T-cell (primary cell): ENCODE measurements at regions not wholly inside any gene's neighbourhood (a gene's known extent, or its start where the extent isn't known, plus 50 kb on each side); places are given as distances from the start of the nearest gene placed in this dataset.

Experiments used
- ATAC-seq, 4 experiments: fragments of 200-7000 bp in 3 of 4; fragments of 150-1000 bp in 1 of 4; cut with Tn5 transposase; replicated peaks in 1 of 4; 1 replicate in 3 of 4; 2 replicates in 1 of 4; pipeline ENCODE4 v1.10.0; 2021; ENCODE audit warnings: moderate library complexity in 3 of 4, mild to moderate bottlenecking in 2 of 4, moderate number of reproducible peaks in 1 of 4
- CTCF ChIA-PET, 2 donors: fragments of 300-600 bp; sonication (Branson Sonifier 250); formaldehyde crosslinking; loops; one replicate each; lab custom pipeline; 2022; ENCODE audit warnings: antibody characterized with exemption in 2 of 2; lab: Charles Lee
- POLR2A ChIA-PET, 2 donors: fragments of 300-600 bp; sonication (Branson Sonifier 250); formaldehyde crosslinking; loops; one replicate each; lab custom pipeline; 2022; ENCODE audit warnings: antibody characterized with exemption in 2 of 2; lab: Charles Lee
- DNase-seq, 35 experiments: peaks; one replicate each; pipeline versions ENCODE4 v3.0.0 to v3.0.0-alpha.2; 2013 to 2023
- H3K27ac ChIP-seq: one replicate; pipeline ENCODE4 v1.5.1; 2013; ENCODE audit warnings: low read length
- H3K27me3 ChIP-seq, 2 experiments: replicated peaks in 1 of 2; 1 replicate in 1 of 2; 2 replicates in 1 of 2; pipeline versions ENCODE4 v1.6.1 to v1.7.0; 2013; ENCODE audit warnings: low read length in 1 of 2, mixed read lengths in 1 of 2; ENCODE audit not compliant: control insufficient read depth in 2 of 2, insufficient read depth in 2 of 2; ENCODE audit errors: extremely low read depth in 1 of 2
- H3K36me3 ChIP-seq, 2 donors: 1 replicate in 1 of 2; 2 replicates in 1 of 2; pipeline versions ENCODE4 v1.6.1 to v1.7.0; 2013; ENCODE audit warnings: low read length in 1 of 2; ENCODE audit not compliant: control insufficient read depth in 2 of 2, insufficient read depth in 1 of 2; ENCODE audit errors: extremely low read depth in 1 of 2
- H3K4me1 ChIP-seq, 2 experiments: 1 replicate in 1 of 2; 2 replicates in 1 of 2; pipeline versions ENCODE4 v1.6.1 to v1.7.0; 2013; ENCODE audit warnings: low read length in 2 of 2, mixed read lengths in 1 of 2; ENCODE audit not compliant: insufficient read depth in 2 of 2, control insufficient read depth in 1 of 2; ENCODE audit errors: extremely low read depth in 1 of 2
- H3K4me3 ChIP-seq, 2 donors: 1 replicate in 1 of 2; 2 replicates in 1 of 2; pipeline versions ENCODE4 v1.5.1 to v1.7.0; 2013; ENCODE audit warnings: mild to moderate bottlenecking in 2 of 2, low read length in 1 of 2, moderate library complexity in 1 of 2; ENCODE audit not compliant: control insufficient read depth in 1 of 2; ENCODE audit errors: extremely low read depth in 1 of 2
- H3K9me3 ChIP-seq: 2 replicates; pipeline ENCODE4 v1.7.0; 2013
- H3K27ac Mint-ChIP-seq, 2 donors: one replicate each; pipeline ENCODE4 v1.8.0; 2020 to 2021; ENCODE audit warnings: mild to moderate bottlenecking in 2 of 2, mixed read lengths in 2 of 2
- H3K27me3 Mint-ChIP-seq, 2 donors: one replicate each; pipeline ENCODE4 v1.8.0; 2021 to 2022; ENCODE audit warnings: mixed read lengths in 2 of 2
- H3K36me3 Mint-ChIP-seq: one replicate; pipeline ENCODE4 v1.8.0; 2021; ENCODE audit warnings: mixed read lengths
- H3K4me1 Mint-ChIP-seq, 3 donors: one replicate each; pipeline ENCODE4 v1.8.0; 2020 to 2022; ENCODE audit warnings: mixed read lengths in 3 of 3, mild to moderate bottlenecking in 1 of 3
- H3K4me3 Mint-ChIP-seq, 3 donors: one replicate each; pipeline ENCODE4 v1.8.0; 2020 to 2022; ENCODE audit warnings: mild to moderate bottlenecking in 3 of 3, mixed read lengths in 3 of 3, moderate library complexity in 3 of 3
- H3K9me3 Mint-ChIP-seq, 3 donors: one replicate each; pipeline ENCODE4 v1.8.0; 2020 to 2022; ENCODE audit warnings: mixed read lengths in 3 of 3
- WGBS: methylation state at CpG from one replicate; pipeline ENCODE4 v1.1.5; 2013; ENCODE audit warnings: missing lambda C conversion rate; ENCODE audit not compliant: insufficient coverage; 5-methylcytosine and 5-hydroxymethylcytosine counted together

DNA sequence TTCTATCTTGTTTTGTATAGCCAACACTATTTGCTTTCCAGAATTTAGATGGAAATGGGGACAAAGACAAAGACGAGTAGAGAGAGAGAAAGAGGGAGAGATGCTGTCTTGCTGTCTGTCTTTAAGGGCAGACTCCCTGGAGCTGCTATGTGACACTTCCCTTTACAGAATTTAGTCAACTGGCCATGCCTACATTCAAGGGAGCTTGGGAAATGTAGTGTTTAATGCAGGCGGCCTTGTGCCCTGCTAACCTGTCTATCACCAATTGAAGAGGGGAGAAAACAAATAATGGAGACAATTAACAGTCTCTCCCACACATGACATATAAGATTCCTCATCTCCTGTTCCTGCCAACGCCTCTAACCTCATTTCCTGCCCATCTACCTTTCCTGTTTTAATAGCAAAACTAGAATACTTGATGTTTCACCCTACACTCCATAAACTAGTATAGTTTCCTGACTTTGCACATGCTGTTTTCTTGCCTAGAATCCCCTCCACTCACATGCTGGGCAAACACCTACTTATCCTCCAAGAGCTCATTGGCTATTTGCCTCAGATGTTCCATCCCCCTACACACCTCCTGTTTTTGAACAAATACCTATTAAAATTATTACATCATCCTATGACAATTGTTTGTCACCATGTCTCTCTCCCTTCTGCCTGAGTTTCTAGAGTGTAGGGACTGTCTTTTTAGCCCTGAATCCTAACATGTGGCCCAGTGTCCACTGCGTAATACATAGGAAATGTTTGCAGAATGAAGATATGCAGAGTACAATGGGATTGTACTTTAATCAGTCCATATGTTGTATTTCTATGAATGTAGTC is 117.2 kb downstream of the SLC25A24 start:
- POLR2A ChIA-PET = no interaction called here

GRCh38 chr1:108082001-108082400 is 117.0 kb upstream of the VAV3 start:
- DNase-seq (no peak), ATAC-seq (no peak)
- H3K9me3 Mint-ChIP-seq = no peaks in the 10 kb centered on the region
- Histone ChIP-seq H3K4me1 (peaks cover 43 to 70% of the 10 kb centered on the region in 2 experiments), H3K4me3 (no peak overlapping the region), H3K9me3 (no peaks in the 10 kb centered on the region), H3K27me3 (no peaks in the 10 kb centered on the region), H3K27ac (no peak overlapping the region), H3K36me3 (no peaks in the 10 kb centered on the region)
- POLR2A ChIA-PET = no interaction called here
- H3K27ac Mint-ChIP-seq = peak overlapping the region; percentile 79 to 93
- peaks cover 65 to 73% (median 65%) of the 10 kb centered on the region in 3 donors for H3K4me1 Mint-ChIP-seq
- peak overlapping the region in 1 of 3 donors; percentile 44 for H3K4me3 Mint-ChIP-seq
- no peaks in the 10 kb centered on the region for H3K36me3 Mint-ChIP-seq
- 100% methylated on average over 4 of the region's 4 CpGs for WGBS
- CTCF ChIA-PET = no interaction called here
- no peaks in the 10 kb centered on the region for H3K27me3 Mint-ChIP-seq

More for the DNA sequence above, 117.2 kb downstream of the SLC25A24 start:
- no peaks in the 10 kb centered on the region for H3K9me3 ChIP-seq
- CTCF ChIA-PET = no interaction called here
- H3K4me1 ChIP-seq = peaks cover 37 to 61% of the 10 kb centered on the region in 2 experiments
- peaks cover 55 to 68% (median 56%) of the 10 kb centered on the region in 3 donors for H3K4me1 Mint-ChIP-seq
- H3K27ac ChIP-seq = peak overlapping the region; percentile 32
- H3K4me3 Mint-ChIP-seq = peak overlapping the region in 1 of 3 donors; percentile 44
- H3K27me3 ChIP-seq = no peaks in the 10 kb centered on the region
- H3K36me3 ChIP-seq = no peaks in the 10 kb centered on the region
- no peaks in the 10 kb centered on the region for H3K36me3 Mint-ChIP-seq
- H3K9me3 Mint-ChIP-seq = no peaks in the 10 kb centered on the region
- no peak overlapping the region for H3K4me3 ChIP-seq
- H3K27ac Mint-ChIP-seq = peak overlapping the region; percentile 78 to 80
- DNase-seq (peak in 4 of 35 experiments; percentile 15 to 49 (median 28)), ATAC-seq (peak in 1 of 4 experiments; percentile 58)
- 50% methylated on average over 2 of the region's 4 CpGs for WGBS
- no peaks in the 10 kb centered on the region for H3K27me3 Mint-ChIP-seq

DNA sequence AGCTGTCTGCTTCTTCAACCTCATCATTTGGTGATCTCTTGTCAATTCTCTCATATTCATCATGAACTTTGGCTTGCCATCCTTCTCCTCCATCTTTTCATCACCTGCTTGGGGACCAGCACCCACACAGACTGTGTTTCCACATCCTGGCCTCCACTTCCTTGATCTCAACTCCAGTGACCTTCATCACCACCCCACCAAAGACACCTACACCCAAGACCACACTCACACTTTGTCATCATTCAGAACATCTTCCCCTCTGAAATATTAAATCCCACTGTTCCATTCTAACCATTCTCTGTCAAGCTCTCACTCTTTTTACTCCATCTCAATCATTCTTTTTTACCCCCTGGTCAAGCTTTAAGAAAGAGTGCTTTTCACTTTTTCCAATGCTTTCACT is 115.5 kb upstream of the VAV3 start:
- Mint-ChIP-seq H3K4me1 (peaks cover 72 to 73% (median 72%) of the 10 kb centered on the region in 3 donors), H3K27ac (peak overlapping the region; percentile 79 to 93), H3K27me3 (no peaks in the 10 kb centered on the region), H3K4me3 (peak overlapping the region in 1 of 3 donors; percentile 44), H3K9me3 (no peaks in the 10 kb centered on the region), H3K36me3 (no peaks in the 10 kb centered on the region)
- DNase-seq = peak in 21 of 35 experiments; percentile 4 to 43 (median 19)
- ChIA-PET POLR2A (interaction anchor here in 1 of 2 donors (0.6 kb wide), 1 partner anchor 117 kb away, joined by 3 read pairs; no protein-coding TSS in a partner anchor), CTCF (interaction anchor here in 1 of 2 donors (0.6 kb wide), 1 partner anchor 106 kb away, joined by 5 read pairs; no protein-coding TSS in a partner anchor)
- Histone ChIP-seq H3K9me3 (no peaks in the 10 kb centered on the region), H3K36me3 (no peaks in the 10 kb centered on the region), H3K4me3 (no peak overlapping the region), H3K27me3 (no peaks in the 10 kb centered on the region), H3K27ac (peak overlapping the region; percentile 80), H3K4me1 (peaks cover 43 to 69% of the 10 kb centered on the region in 2 experiments)
- ATAC-seq = no peak

- POLR2A ChIA-PET = interaction anchor here (0.5 to 0.6 kb wide), 2 partner anchors 116 to 614 kb away, joined by 3 read pairs; no protein-coding TSS in a partner anchor
Measured at GRCh38 chr1:108079440-108080025, 114.6 kb upstream of the VAV3 start.

GRCh38 chr1:108077991-108078390 is 113.0 kb upstream of the VAV3 start:
- H3K36me3 Mint-ChIP-seq = no peaks in the 10 kb centered on the region
- Histone ChIP-seq H3K9me3 (no peaks in the 10 kb centered on the region), H3K4me1 (peaks cover 37 to 59% of the 10 kb centered on the region in 2 experiments), H3K27ac (peak overlapping the region; percentile 80), H3K27me3 (no peaks in the 10 kb centered on the region), H3K36me3 (no peaks in the 10 kb centered on the region), H3K4me3 (no peak overlapping the region)
- POLR2A ChIA-PET = interaction anchor here in 1 of 2 donors (0.6 to 0.7 kb wide), 2 partner anchors 49 to 123 kb away, joined by 3 to 4 read pairs; no protein-coding TSS in a partner anchor
- H3K27ac Mint-ChIP-seq = peak overlapping the region; percentile 94 to 95
- peaks cover 66 to 71% (median 67%) of the 10 kb centered on the region in 3 donors for H3K4me1 Mint-ChIP-seq
- no peaks in the 10 kb centered on the region for H3K27me3 Mint-ChIP-seq
- peak overlapping the region; percentile 4 to 61 (median 13) for H3K4me3 Mint-ChIP-seq
- 0% methylated on average over 1 of the region's 2 CpGs for WGBS
- no peaks in the 10 kb centered on the region for H3K9me3 Mint-ChIP-seq
- CTCF ChIA-PET = interaction anchor here (0.6 to 0.9 kb wide), 2 partner anchors 334 to 572 kb away, joined by 3 read pairs; no protein-coding TSS in a partner anchor
- ATAC-seq = peak; percentile 62 to 85 (median 71)
- DNase-seq = peak in 19 of 35 experiments; percentile 4 to 53 (median 14)

More at GRCh38 chr1:108079440-108080025, 114.6 kb upstream of the VAV3 start:
- H3K9me3 Mint-ChIP-seq = no peaks in the 10 kb centered on the region
- Histone ChIP-seq H3K9me3 (no peaks in the 10 kb centered on the region), H3K36me3 (no peaks in the 10 kb centered on the region), H3K27ac (peak overlapping the region; percentile 80), H3K4me3 (no peak overlapping the region), H3K27me3 (no peaks in the 10 kb centered on the region), H3K4me1 (peaks cover 43 to 69% of the 10 kb centered on the region in 2 experiments)
- CTCF ChIA-PET = interaction anchor here in 1 of 2 donors (0.6 kb wide), 2 partner anchors 105 to 296 kb away, joined by 3 to 5 read pairs; no protein-coding TSS in a partner anchor
- H3K27me3 Mint-ChIP-seq = no peaks in the 10 kb centered on the region
- DNase-seq = peak; percentile 36 to 68 (median 51)
- H3K4me1 Mint-ChIP-seq = peaks cover 75 to 78% (median 76%) of the 10 kb centered on the region in 3 donors
- ATAC-seq = peak; percentile 74 to 88 (median 83)
- no peaks in the 10 kb centered on the region for H3K36me3 Mint-ChIP-seq
- WGBS = 10% methylated on average over 5 of the region's 6 CpGs
- peak overlapping the region; percentile 79 to 93 for H3K27ac Mint-ChIP-seq
- peak overlapping the region in 1 of 3 donors; percentile 44 for H3K4me3 Mint-ChIP-seq

DNA sequence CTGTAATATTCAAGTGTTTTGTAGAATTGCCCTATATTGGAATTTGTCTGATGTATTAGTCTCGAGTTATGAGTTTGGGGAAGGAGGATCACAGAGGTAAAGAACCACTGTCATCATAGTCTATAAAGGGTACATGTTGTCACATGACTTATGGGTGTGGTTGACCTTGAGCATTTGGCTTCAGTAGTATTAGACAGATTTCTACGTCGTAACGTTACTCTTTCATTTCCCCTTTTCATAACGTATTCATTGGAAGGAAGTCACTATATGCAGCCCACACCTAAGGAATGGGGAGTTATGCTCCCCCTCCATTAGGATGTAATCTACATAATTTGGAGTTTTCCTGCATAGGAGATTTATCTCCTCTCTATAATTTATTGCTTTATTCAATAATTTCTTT is 110.1 kb upstream of the VAV3 start:
- no peaks in the 10 kb centered on the region for H3K36me3 ChIP-seq
- WGBS = no CpG with 5 or more reads among the region's 5 CpGs
- Mint-ChIP-seq H3K27ac (no peak overlapping the region), H3K4me1 (peaks cover 39 to 42% (median 39%) of the 10 kb centered on the region in 3 donors), H3K27me3 (no peaks in the 10 kb centered on the region), H3K4me3 (no peak overlapping the region), H3K36me3 (no peaks in the 10 kb centered on the region), H3K9me3 (no peaks in the 10 kb centered on the region)
- ChIA-PET POLR2A (no interaction called here), CTCF (interaction anchor here in 1 of 2 donors (0.6 kb wide), 1 partner anchor 29 kb away, joined by 4 read pairs; no protein-coding TSS in a partner anchor)
- H3K27ac ChIP-seq = no peak overlapping the region
- no peaks in the 10 kb centered on the region for H3K9me3 ChIP-seq
- no peaks in the 10 kb centered on the region for H3K27me3 ChIP-seq
- ATAC-seq (no peak), DNase-seq (no peak)
- peaks cover 14 to 35% of the 10 kb centered on the region in 2 experiments for H3K4me1 ChIP-seq
- H3K4me3 ChIP-seq = no peak overlapping the region
